Endothelial cell of umbilical vein (primary cell): ENCODE measurements at regions not wholly inside any gene's neighbourhood (a gene's known extent, or its start where the extent isn't known, plus 50 kb on each side); places are given as distances from the start of the nearest gene placed in this dataset.

Experiments
- EZH2 ChIP-seq: IDR thresholded peaks from 2 replicates; pipeline ENCODE4 v1.6.1; 2012; ENCODE audit warnings: borderline replicate concordance, low read depth, mild to moderate bottlenecking, moderate library complexity, low read length, inconsistent platforms; ENCODE audit not compliant: severe bottlenecking
- GATA2 ChIP-seq: IDR thresholded peaks from 2 replicates; pipeline ENCODE4 v1.7.0; 2011; ENCODE audit warnings: low read depth, mild to moderate bottlenecking, moderate library complexity, mixed read lengths, low read length; ENCODE audit not compliant: insufficient read length, insufficient read depth
- JUN ChIP-seq: IDR thresholded peaks from 2 replicates; pipeline ENCODE4 v1.6.1; 2011; ENCODE audit warnings: borderline replicate concordance, low read depth; ENCODE audit not compliant: insufficient read length, insufficient read depth
- MAX ChIP-seq: IDR thresholded peaks from 2 replicates; pipeline ENCODE4 v1.6.1; 2011; ENCODE audit not compliant: insufficient read depth, insufficient read length
- POLR2A ChIP-seq: IDR thresholded peaks from 2 replicates; pipeline ENCODE4 v1.6.1; 2012; ENCODE audit warnings: low read depth, mild to moderate bottlenecking, control low read depth, low read length
- POLR2AphosphoS5 ChIP-seq: IDR thresholded peaks from 2 replicates; pipeline ENCODE4 v1.6.1; 2012; ENCODE audit warnings: low read depth, mild to moderate bottlenecking, control low read depth, low read length, moderate library complexity; ENCODE audit not compliant: insufficient read depth
- TF ChIP-seq, protein P1 (sequence below), 2 donors: IDR thresholded peaks; 1 replicate in 1 of 2; 2 replicates in 1 of 2; pipeline ENCODE4 v1.5.1; 2011; ENCODE audit warnings: low read length in 2 of 2, mild to moderate bottlenecking in 2 of 2, moderate library complexity in 2 of 2, control low read depth in 1 of 2, inconsistent platforms in 1 of 2, low read depth in 1 of 2; ENCODE audit not compliant: insufficient read depth in 1 of 2; ENCODE audit errors: extremely low read depth in 1 of 2

GRCh38 chr2:121824264-121824663, 68.8 kb downstream of the TSN start:
- TF ChIP-seq POLR2A (no peak), MAX (no peak), GATA2 (no peak), EZH2 (no peak), POLR2AphosphoS5 (no peak), JUN (no peak)
- TF ChIP-seq, protein P1, sequence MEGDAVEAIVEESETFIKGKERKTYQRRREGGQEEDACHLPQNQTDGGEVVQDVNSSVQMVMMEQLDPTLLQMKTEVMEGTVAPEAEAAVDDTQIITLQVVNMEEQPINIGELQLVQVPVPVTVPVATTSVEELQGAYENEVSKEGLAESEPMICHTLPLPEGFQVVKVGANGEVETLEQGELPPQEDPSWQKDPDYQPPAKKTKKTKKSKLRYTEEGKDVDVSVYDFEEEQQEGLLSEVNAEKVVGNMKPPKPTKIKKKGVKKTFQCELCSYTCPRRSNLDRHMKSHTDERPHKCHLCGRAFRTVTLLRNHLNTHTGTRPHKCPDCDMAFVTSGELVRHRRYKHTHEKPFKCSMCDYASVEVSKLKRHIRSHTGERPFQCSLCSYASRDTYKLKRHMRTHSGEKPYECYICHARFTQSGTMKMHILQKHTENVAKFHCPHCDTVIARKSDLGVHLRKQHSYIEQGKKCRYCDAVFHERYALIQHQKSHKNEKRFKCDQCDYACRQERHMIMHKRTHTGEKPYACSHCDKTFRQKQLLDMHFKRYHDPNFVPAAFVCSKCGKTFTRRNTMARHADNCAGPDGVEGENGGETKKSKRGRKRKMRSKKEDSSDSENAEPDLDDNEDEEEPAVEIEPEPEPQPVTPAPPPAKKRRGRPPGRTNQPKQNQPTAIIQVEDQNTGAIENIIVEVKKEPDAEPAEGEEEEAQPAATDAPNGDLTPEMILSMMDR (IDR thresholded peaks at IDR 0.05; ENCODE audit: extremely low read depth in 1 of 2, insufficient read depth in 1 of 2, low read depth in 1 of 2, low read length in 2 of 2): no peak
